CD14-positive monocyte (primary cell): ENCODE measurements at regions not wholly inside any gene's neighbourhood (a gene's known extent, or its start where the extent isn't known, plus 50 kb on each side); places are given as distances from the start of the nearest gene placed in this dataset.

Source experiments
- DNase-seq, 3 donors: peaks; one replicate each; pipeline ENCODE4 v3.0.0-alpha.2; 2011 to 2022
- H2AFZ ChIP-seq: 2 replicates; pipeline ENCODE4 v1.6.0; 2012; ENCODE audit warnings: mild to moderate bottlenecking, low read depth, low read length, inconsistent platforms; ENCODE audit not compliant: insufficient read depth, poor library complexity, severe bottlenecking
- H3K27ac ChIP-seq, 2 donors: 1 replicate in 1 of 2; 2 replicates in 1 of 2; pipeline ENCODE4 v1.5.1; 2012 to 2013; ENCODE audit warnings: low read length in 2 of 2, control low read depth in 1 of 2, inconsistent platforms in 1 of 2, low read depth in 1 of 2, mild to moderate bottlenecking in 1 of 2
- H3K27me3 ChIP-seq, 2 donors: one replicate each; pipeline versions ENCODE4 v1.6.0 to v1.6.1; 2011 to 2013; ENCODE audit warnings: low read length in 2 of 2; ENCODE audit not compliant: control insufficient read depth in 2 of 2, insufficient read depth in 2 of 2
- H3K36me3 ChIP-seq, 2 donors: replicated peaks in 1 of 2; 1 replicate in 1 of 2; 2 replicates in 1 of 2; pipeline versions ENCODE4 v1.5.1 to v1.6.1; 2012 to 2013; ENCODE audit warnings: low read length in 2 of 2, control low read depth in 1 of 2, inconsistent platforms in 1 of 2, mild to moderate bottlenecking in 1 of 2; ENCODE audit not compliant: insufficient read depth in 2 of 2, control insufficient read depth in 1 of 2
- H3K4me1 ChIP-seq, 2 donors: 1 replicate in 1 of 2; 2 replicates in 1 of 2; pipeline versions ENCODE4 v1.5.1 to v1.6.1; 2012 to 2013; ENCODE audit warnings: low read length in 2 of 2, control low read depth in 1 of 2, inconsistent platforms in 1 of 2, mild to moderate bottlenecking in 1 of 2, moderate library complexity in 1 of 2; ENCODE audit not compliant: insufficient read depth in 2 of 2, control insufficient read depth in 1 of 2
- H3K4me2 ChIP-seq: replicated peaks from 2 replicates; pipeline ENCODE3; 2012; ENCODE audit warnings: low read length, moderate library complexity, mild to moderate bottlenecking; ENCODE audit not compliant: poor library complexity, severe bottlenecking; ENCODE audit errors: extremely low read depth
- H3K4me3 ChIP-seq, 3 experiments: fragments of 200-600 bp in 1 of 3; sonication (generic) in 1 of 3; replicated peaks in 1 of 3; 1 replicate in 2 of 3; 2 replicates in 1 of 3; pipeline ENCODE4 v1.5.1; 2011 to 2013; ENCODE audit warnings: low read length in 3 of 3, mild to moderate bottlenecking in 3 of 3, control low read depth in 2 of 3, low read depth in 2 of 3, inconsistent platforms in 1 of 3, moderate library complexity in 1 of 3
- H3K79me2 ChIP-seq: 2 replicates; pipeline ENCODE4 v1.6.0; 2012; ENCODE audit warnings: mild to moderate bottlenecking, control low read depth, inconsistent platforms, low read length, moderate library complexity; ENCODE audit not compliant: insufficient read depth
- H3K9ac ChIP-seq: 2 replicates; pipeline ENCODE4 v1.6.0; 2017; ENCODE audit warnings: low read length, mild to moderate bottlenecking; ENCODE audit not compliant: insufficient read depth, poor library complexity, severe bottlenecking
- H3K9me3 ChIP-seq, 2 donors: replicated peaks in 1 of 2; 1 replicate in 1 of 2; 2 replicates in 1 of 2; pipeline versions ENCODE4 v1.5.1 to v1.6.1; 2012 to 2013; ENCODE audit warnings: low read length in 2 of 2, control low read depth in 1 of 2; ENCODE audit not compliant: control insufficient read depth in 1 of 2, insufficient read depth in 1 of 2
- H4K20me1 ChIP-seq: 2 replicates; pipeline ENCODE4 v1.6.0; 2012; ENCODE audit warnings: mild to moderate bottlenecking, low read length, control low read depth, moderate library complexity; ENCODE audit not compliant: insufficient read depth
- H3K27ac Mint-ChIP-seq, 7 donors: one replicate each; pipeline ENCODE4 v1.8.0; 2020; ENCODE audit warnings: mild to moderate bottlenecking in 7 of 7, mixed read lengths in 7 of 7, moderate library complexity in 6 of 7, inconsistent platforms in 2 of 7
- H3K27me3 Mint-ChIP-seq, 3 donors: one replicate each; pipeline ENCODE4 v1.8.0; 2021 to 2022; ENCODE audit warnings: low read depth in 3 of 3, mild to moderate bottlenecking in 3 of 3, mixed read lengths in 3 of 3, moderate library complexity in 3 of 3, inconsistent platforms in 1 of 3
- H3K36me3 Mint-ChIP-seq, 2 donors: one replicate each; pipeline ENCODE4 v1.8.0; 2020; ENCODE audit warnings: mixed read lengths in 2 of 2, inconsistent platforms in 1 of 2, mild to moderate bottlenecking in 1 of 2
- H3K4me1 Mint-ChIP-seq: one replicate; pipeline ENCODE4 v1.8.0; 2020; ENCODE audit warnings: mild to moderate bottlenecking, mixed read lengths
- H3K4me3 Mint-ChIP-seq, 2 donors: one replicate each; pipeline ENCODE4 v1.8.0; 2020; ENCODE audit warnings: mild to moderate bottlenecking in 2 of 2, mixed read lengths in 2 of 2, moderate library complexity in 1 of 2
- H3K9me3 Mint-ChIP-seq, 7 donors: one replicate each; pipeline ENCODE4 v1.8.0; 2020 to 2022; ENCODE audit warnings: mixed read lengths in 7 of 7, mild to moderate bottlenecking in 6 of 7, moderate library complexity in 6 of 7, inconsistent platforms in 2 of 7
- WGBS: methylation state at CpG from one replicate; pipeline ENCODE4 v1.1.5; 2013; ENCODE audit warnings: missing lambda C conversion rate; ENCODE audit not compliant: insufficient coverage; 5-methylcytosine and 5-hydroxymethylcytosine counted together
- intact Hi-C, 2 donors: fragments of 100-400 bp; cut with micrococcal nuclease; formaldehyde crosslinking; loops; one replicate each; pipeline versions ENCODE4 v1.15.0 to v1.15.1; 2023
- TF ChIP-seq, protein P1 (sequence below): fragments of 200-600 bp; IDR thresholded peaks from one replicate; pipeline ENCODE4 v1.8.0; 2022; ENCODE audit warnings: antibody characterized with exemption, mild to moderate bottlenecking

DNA sequence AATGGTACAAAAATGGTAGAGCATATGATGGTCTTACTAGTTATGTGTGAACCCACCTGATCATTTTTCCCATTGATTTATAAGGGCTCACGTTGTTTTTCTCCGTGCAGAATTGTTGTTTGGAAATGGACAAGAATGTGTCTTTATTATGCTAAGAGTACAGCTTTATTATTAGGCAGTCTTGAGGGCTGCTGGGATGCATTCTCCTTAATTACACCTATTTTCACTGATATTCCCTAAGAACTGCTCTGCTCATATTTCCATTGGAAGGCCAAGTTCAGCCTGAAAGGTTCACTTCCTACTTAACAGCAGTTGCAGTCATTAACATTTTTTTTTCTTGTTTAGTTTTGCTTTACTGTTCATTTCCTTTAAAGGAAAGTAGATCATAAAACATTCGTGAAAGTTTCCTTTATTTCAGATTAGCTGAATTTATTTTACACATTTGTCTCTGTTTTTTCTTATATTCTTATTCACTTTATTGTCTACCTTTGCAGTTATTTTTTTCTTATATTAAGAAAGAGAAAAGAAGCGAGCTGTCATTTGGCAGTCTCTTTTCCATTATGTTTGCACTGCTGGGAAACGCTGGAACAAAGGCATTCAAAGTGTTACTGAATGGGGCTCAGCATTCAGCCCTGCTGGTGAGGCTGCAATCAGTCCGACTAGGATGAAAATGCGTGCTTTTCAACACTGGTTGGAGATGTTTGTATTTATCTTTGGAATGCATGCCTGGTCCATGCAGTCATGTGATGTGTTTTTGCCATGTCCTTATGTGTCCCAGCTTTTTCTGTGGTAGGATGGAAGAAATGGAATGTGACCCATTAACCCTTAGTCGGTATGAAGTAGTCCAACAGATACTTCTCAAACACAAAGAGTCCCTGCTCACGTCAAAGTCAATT, 602.7 kb upstream of the ZNF608 start:
- no peak overlapping the region for H3K27ac Mint-ChIP-seq
- no peak overlapping the region for H3K4me3 Mint-ChIP-seq
- Histone ChIP-seq H2AFZ (no peak overlapping the region), H3K36me3 (no peaks in the 10 kb centered on the region), H3K9ac (no peak overlapping the region), H4K20me1 (no peaks in the 10 kb centered on the region), H3K4me2 (no peak overlapping the region), H3K79me2 (no peaks in the 10 kb centered on the region), H3K4me3 (no peak overlapping the region), H3K9me3 (no peaks in the 10 kb centered on the region), H3K27me3 (no peaks in the 10 kb centered on the region), H3K4me1 (peaks cover 0 to 3% of the 10 kb centered on the region in 2 donors), H3K27ac (no peak overlapping the region)
- H3K27me3 Mint-ChIP-seq: peaks cover 0 to 2% (median 2%) of the 10 kb centered on the region in 3 donors
- no peak for DNase-seq
- TF ChIP-seq, protein P1, sequence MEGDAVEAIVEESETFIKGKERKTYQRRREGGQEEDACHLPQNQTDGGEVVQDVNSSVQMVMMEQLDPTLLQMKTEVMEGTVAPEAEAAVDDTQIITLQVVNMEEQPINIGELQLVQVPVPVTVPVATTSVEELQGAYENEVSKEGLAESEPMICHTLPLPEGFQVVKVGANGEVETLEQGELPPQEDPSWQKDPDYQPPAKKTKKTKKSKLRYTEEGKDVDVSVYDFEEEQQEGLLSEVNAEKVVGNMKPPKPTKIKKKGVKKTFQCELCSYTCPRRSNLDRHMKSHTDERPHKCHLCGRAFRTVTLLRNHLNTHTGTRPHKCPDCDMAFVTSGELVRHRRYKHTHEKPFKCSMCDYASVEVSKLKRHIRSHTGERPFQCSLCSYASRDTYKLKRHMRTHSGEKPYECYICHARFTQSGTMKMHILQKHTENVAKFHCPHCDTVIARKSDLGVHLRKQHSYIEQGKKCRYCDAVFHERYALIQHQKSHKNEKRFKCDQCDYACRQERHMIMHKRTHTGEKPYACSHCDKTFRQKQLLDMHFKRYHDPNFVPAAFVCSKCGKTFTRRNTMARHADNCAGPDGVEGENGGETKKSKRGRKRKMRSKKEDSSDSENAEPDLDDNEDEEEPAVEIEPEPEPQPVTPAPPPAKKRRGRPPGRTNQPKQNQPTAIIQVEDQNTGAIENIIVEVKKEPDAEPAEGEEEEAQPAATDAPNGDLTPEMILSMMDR: no peak
- peaks cover 0 to 7% (median 2%) of the 10 kb centered on the region in 7 donors for H3K9me3 Mint-ChIP-seq
- no peaks in the 10 kb centered on the region for H3K36me3 Mint-ChIP-seq
- intact Hi-C loops: no loop called here
- H3K4me1 Mint-ChIP-seq: peaks cover 25% of the 10 kb centered on the region
- WGBS: 62% methylated on average over 3 of the region's 9 CpGs

DNA sequence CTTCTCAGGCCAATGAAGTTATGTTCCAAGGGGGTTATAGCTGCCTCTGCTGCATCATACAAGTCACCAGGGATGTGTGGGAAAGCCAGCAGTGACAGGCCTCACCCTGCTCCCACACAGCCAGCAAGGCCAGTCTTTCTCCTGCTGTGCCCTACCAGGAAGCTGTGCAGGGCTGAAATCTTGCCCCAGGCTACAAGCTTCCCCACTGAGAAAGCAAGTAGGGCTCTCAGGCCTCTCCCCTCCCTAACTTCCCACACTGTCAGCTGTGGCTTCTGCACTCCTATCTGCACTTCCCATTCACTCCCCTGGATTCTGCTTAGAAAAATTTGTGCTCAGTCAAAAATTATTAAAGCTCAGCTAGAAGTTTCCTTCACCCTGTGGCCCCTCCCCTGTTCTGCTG, 611.2 kb upstream of the ZNF608 start:
- H3K4me3 Mint-ChIP-seq: no peak overlapping the region
- peaks cover 2 to 16% (median 7%) of the 10 kb centered on the region in 7 donors for H3K9me3 Mint-ChIP-seq
- Histone ChIP-seq H3K4me1 (no peaks in the 10 kb centered on the region), H3K27ac (no peak overlapping the region), H4K20me1 (no peaks in the 10 kb centered on the region), H3K9ac (no peak overlapping the region), H3K27me3 (no peaks in the 10 kb centered on the region), H3K4me2 (no peak overlapping the region), H3K79me2 (no peaks in the 10 kb centered on the region), H3K36me3 (no peaks in the 10 kb centered on the region), H3K9me3 (peaks cover 4 to 7% of the 10 kb centered on the region in 2 donors), H3K4me3 (no peak overlapping the region), H2AFZ (no peak overlapping the region)
- H3K36me3 Mint-ChIP-seq: no peaks in the 10 kb centered on the region
- H3K27ac Mint-ChIP-seq: no peak overlapping the region
- intact Hi-C loops: no loop called here
- DNase-seq: no peak
- no peaks in the 10 kb centered on the region for H3K4me1 Mint-ChIP-seq
- H3K27me3 Mint-ChIP-seq: peaks cover 0 to 2% (median 2%) of the 10 kb centered on the region in 3 donors
- TF ChIP-seq, protein P1: no peak
